Uterus (tissue), 2 donors: ENCODE measurements at regions not wholly inside any gene's neighbourhood (a gene's known extent, or its start where the extent isn't known, plus 50 kb on each side); places are given as distances from the start of the nearest gene placed in this dataset.

Experiments used
- POLR2A ChIP-seq, 2 donors: fragments of 450-650 bp; IDR thresholded peaks; one replicate each; pipeline ENCODE4 v1.6.1; 2016; ENCODE audit warnings: antibody characterized with exemption in 2 of 2, mild to moderate bottlenecking in 1 of 2, moderate library complexity in 1 of 2
- TF ChIP-seq, protein P1 (sequence below), 4 experiments: fragments of 200-600 bp in 2 of 4; fragments of 450-650 bp in 2 of 4; sonication (generic) in 2 of 4; IDR thresholded peaks; one replicate each; pipeline ENCODE4 v1.5.1; 2016 to 2019; ENCODE audit warnings: antibody characterized with exemption in 4 of 4, mild to moderate bottlenecking in 2 of 4, moderate library complexity in 1 of 4

DNA sequence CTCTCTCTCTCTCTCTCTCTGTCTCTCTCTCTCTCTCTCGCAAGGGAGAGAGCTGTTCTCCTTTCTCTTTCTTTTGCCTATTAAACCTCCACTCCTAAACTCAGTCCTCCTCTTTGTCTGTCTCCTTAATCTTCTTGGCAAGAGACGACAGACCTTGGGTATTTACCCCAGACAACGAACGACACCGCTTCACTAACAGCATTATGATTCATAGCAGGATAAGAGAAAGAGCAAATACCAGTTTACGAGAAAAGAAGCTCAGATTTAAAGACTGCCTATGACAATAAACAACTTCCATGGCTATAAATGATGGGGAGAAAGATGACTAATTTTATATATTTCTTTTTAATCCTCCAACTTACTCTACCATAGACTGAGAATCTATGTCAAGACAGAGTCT, 1396.5 kb upstream of the CELF2 start:
- TF ChIP-seq, protein P1, sequence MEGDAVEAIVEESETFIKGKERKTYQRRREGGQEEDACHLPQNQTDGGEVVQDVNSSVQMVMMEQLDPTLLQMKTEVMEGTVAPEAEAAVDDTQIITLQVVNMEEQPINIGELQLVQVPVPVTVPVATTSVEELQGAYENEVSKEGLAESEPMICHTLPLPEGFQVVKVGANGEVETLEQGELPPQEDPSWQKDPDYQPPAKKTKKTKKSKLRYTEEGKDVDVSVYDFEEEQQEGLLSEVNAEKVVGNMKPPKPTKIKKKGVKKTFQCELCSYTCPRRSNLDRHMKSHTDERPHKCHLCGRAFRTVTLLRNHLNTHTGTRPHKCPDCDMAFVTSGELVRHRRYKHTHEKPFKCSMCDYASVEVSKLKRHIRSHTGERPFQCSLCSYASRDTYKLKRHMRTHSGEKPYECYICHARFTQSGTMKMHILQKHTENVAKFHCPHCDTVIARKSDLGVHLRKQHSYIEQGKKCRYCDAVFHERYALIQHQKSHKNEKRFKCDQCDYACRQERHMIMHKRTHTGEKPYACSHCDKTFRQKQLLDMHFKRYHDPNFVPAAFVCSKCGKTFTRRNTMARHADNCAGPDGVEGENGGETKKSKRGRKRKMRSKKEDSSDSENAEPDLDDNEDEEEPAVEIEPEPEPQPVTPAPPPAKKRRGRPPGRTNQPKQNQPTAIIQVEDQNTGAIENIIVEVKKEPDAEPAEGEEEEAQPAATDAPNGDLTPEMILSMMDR (IDR thresholded peaks at IDR 0.05) = no peak
- TF ChIP-seq POLR2A (IDR thresholded peaks at IDR 0.05) = no peak
